SU-DHL-6 (cell line): ENCODE measurements at regions not wholly inside any gene's neighbourhood (a gene's known extent, or its start where the extent isn't known, plus 50 kb on each side); places are given as distances from the start of the nearest gene placed in this dataset.

Experiments
- EZH2phosphoT487 ChIP-seq: fragments of 200-600 bp; sonication (generic), shearing (Covaris generic); conservative IDR thresholded peaks from 2 replicates; pipeline ENCODE4 v1.6.1; 2018; ENCODE audit warnings: mild to moderate bottlenecking, antibody characterized with exemption, low read length, moderate library complexity, mixed read lengths
- TF ChIP-seq, protein P1 (sequence below): fragments of 200-600 bp; sonication (generic); IDR thresholded peaks from one replicate; pipeline ENCODE4 v1.5.1; 2017; ENCODE audit warnings: antibody characterized with exemption, mild to moderate bottlenecking, low read length, moderate library complexity; ENCODE audit not compliant: insufficient read depth, poor library complexity, severe bottlenecking

DNA sequence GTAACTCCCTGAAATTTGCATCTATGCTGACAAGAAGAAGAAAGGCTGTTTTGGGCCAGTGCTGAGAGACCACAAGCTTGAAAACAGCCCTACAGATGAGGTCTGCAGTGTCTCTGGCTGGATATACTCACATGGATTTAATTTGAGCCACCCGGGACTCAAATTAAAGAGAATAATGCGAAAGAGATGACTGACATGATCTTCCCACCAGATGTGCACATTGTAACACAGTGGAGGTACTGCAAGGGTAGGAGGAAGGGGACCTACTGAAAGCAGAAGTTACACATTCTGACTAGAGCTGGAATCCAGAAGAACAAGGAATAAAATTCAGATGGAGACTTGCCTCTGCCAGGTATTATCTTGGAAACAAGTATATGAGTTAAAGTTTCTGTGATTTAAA is 728.3 kb upstream of the SGO1 start:
- TF ChIP-seq, protein P1, sequence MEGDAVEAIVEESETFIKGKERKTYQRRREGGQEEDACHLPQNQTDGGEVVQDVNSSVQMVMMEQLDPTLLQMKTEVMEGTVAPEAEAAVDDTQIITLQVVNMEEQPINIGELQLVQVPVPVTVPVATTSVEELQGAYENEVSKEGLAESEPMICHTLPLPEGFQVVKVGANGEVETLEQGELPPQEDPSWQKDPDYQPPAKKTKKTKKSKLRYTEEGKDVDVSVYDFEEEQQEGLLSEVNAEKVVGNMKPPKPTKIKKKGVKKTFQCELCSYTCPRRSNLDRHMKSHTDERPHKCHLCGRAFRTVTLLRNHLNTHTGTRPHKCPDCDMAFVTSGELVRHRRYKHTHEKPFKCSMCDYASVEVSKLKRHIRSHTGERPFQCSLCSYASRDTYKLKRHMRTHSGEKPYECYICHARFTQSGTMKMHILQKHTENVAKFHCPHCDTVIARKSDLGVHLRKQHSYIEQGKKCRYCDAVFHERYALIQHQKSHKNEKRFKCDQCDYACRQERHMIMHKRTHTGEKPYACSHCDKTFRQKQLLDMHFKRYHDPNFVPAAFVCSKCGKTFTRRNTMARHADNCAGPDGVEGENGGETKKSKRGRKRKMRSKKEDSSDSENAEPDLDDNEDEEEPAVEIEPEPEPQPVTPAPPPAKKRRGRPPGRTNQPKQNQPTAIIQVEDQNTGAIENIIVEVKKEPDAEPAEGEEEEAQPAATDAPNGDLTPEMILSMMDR = no peak
- no peak for TF ChIP-seq EZH2phosphoT487
